GM12878 (cell line): ENCODE measurements at regions not wholly inside any gene's neighbourhood (a gene's known extent, or its start where the extent isn't known, plus 50 kb on each side); places are given as distances from the start of the nearest gene placed in this dataset.

Experiments used
- ATAC-seq: fragments of 200-7000 bp; cut with Tn5 transposase; 3 replicates; pipeline ENCODE4 v1.9.1; 2020; ENCODE audit warnings: mild to moderate bottlenecking, moderate library complexity
- BruUV-seq: library from RNA; stranded (reverse); fragments of 400-500 nt; replicated peaks from 2 replicates; lab custom pipeline; 2021; lab: Mats Ljungman, UMichigan
- CTCF ChIA-PET: fragments of 300-600 bp; sonication (Branson Sonifier 250); formaldehyde crosslinking; extraction: SDS; loops from one replicate; lab custom pipeline; 2021; ENCODE audit warnings: inconsistent platforms; lab: Yijun Ruan, JAX
- POLR2A ChIA-PET: fragments of 350-600 bp; formaldehyde crosslinking; extraction: SDS; loops from one replicate; lab custom pipeline; 2021; ENCODE audit warnings: inconsistent platforms; lab: Charles Lee
- RAD21 ChIA-PET: fragments of 300-600 bp; sonication (Branson Sonifier 250); formaldehyde crosslinking; loops from one replicate; lab custom pipeline; 2023; ENCODE audit warnings: antibody characterized with exemption; ENCODE audit not compliant: unreplicated experiment; lab: Charles Lee
- SMC1A ChIA-PET: fragments of 300-600 bp; sonication (Branson Sonifier 250); formaldehyde crosslinking; loops from one replicate; lab custom pipeline; 2023; ENCODE audit not compliant: unreplicated experiment, uncharacterized antibody; lab: Charles Lee
- DNase-seq: peaks from one replicate; pipeline ENCODE4 v3.0.0-alpha.2; 2011; ENCODE audit warnings: low read depth, low spot score
- FAIRE-seq: peaks from 3 replicates; lab custom pipeline; 2011; peaks lifted over from hg19 to GRCh38; lab: Jason Lieb, UNC
- H2AFZ ChIP-seq: 2 replicates; pipeline ENCODE4 v1.6.0; 2011; ENCODE audit warnings: low read depth, low read length, control low read depth; ENCODE audit not compliant: control insufficient read depth
- H3K27ac ChIP-seq: 2 replicates; pipeline ENCODE4 v1.5.1; 2011; ENCODE audit warnings: control low read depth; ENCODE audit not compliant: control insufficient read depth, insufficient read depth
- H3K27me3 ChIP-seq, 2 experiments: replicated peaks in 1 of 2; 2 replicates each; pipeline versions ENCODE4 v1.6.0 to v1.6.1; 2011; ENCODE audit warnings: low read length in 1 of 2; ENCODE audit not compliant: control insufficient read depth in 2 of 2, insufficient read depth in 2 of 2
- H3K36me3 ChIP-seq, 2 experiments: 2 replicates each; pipeline ENCODE4 v1.5.1; 2011; ENCODE audit warnings: low read length in 1 of 2; ENCODE audit not compliant: control insufficient read depth in 2 of 2, insufficient read depth in 2 of 2
- H3K4me1 ChIP-seq: 2 replicates; pipeline ENCODE4 v1.6.1; 2011; ENCODE audit warnings: mild to moderate bottlenecking, low read length, moderate library complexity, mixed read lengths; ENCODE audit not compliant: control insufficient read depth, insufficient read depth
- H3K4me2 ChIP-seq: 2 replicates; pipeline ENCODE4 v1.6.0; 2011; ENCODE audit warnings: control low read depth; ENCODE audit not compliant: control insufficient read depth, insufficient read depth
- H3K4me3 ChIP-seq: fragments of 200-600 bp; sonication (generic); 2 replicates; pipeline ENCODE4 v1.5.1; 2016
- H3K79me2 ChIP-seq: 2 replicates; pipeline ENCODE4 v1.6.0; 2011; ENCODE audit warnings: low read length; ENCODE audit not compliant: control insufficient read depth, insufficient read depth
- H3K9ac ChIP-seq: 2 replicates; pipeline ENCODE4 v1.8.0; 2011; ENCODE audit warnings: low read length, control low read depth, mixed read lengths; ENCODE audit not compliant: control insufficient read depth, insufficient read depth
- H3K9me3 ChIP-seq: replicated peaks from 3 replicates; pipeline ENCODE4 v1.5.1; 2011; ENCODE audit warnings: mild to moderate bottlenecking, low read length; ENCODE audit not compliant: control insufficient read depth, insufficient read depth
- H4K20me1 ChIP-seq: 2 replicates; pipeline ENCODE4 v1.6.0; 2011; ENCODE audit not compliant: control insufficient read depth, insufficient read depth
- CBFB ChIP-seq: IDR thresholded peaks from 2 replicates; pipeline ENCODE4 v1.6.1; 2016; ENCODE audit warnings: antibody characterized with exemption, low read depth
- CTCF ChIP-seq, 3 experiments: IDR thresholded peaks in 2 of 3; conservative IDR thresholded peaks in 1 of 3; 2 replicates each; pipeline ENCODE4 v1.5.1; 2011; ENCODE audit warnings: low read depth in 3 of 3, low read length in 3 of 3, mild to moderate bottlenecking in 3 of 3, control low read depth in 2 of 3, moderate library complexity in 2 of 3, inconsistent platforms in 1 of 3, mixed read lengths in 1 of 3; ENCODE audit not compliant: control insufficient read depth in 2 of 3, insufficient read depth in 1 of 3; ENCODE audit errors: extremely low read depth in 1 of 3
- SPI1 ChIP-seq: IDR thresholded peaks from 2 replicates; pipeline ENCODE4 v1.6.1; 2011; ENCODE audit warnings: low read depth, mild to moderate bottlenecking, low read length, moderate library complexity, borderline replicate concordance; ENCODE audit not compliant: insufficient read depth
- SRF ChIP-seq, 2 experiments: IDR thresholded peaks; 2 replicates each; pipeline ENCODE4 v1.6.1; 2011; ENCODE audit warnings: low read depth in 2 of 2, low read length in 2 of 2, mild to moderate bottlenecking in 1 of 2, moderate library complexity in 1 of 2
- ZNF384 ChIP-seq: IDR thresholded peaks from 2 replicates; pipeline ENCODE4 v1.6.1; 2012; ENCODE audit warnings: low read depth, mild to moderate bottlenecking, low read length, improper control_type of control experiment, borderline replicate concordance
- WGBS: methylation state at CpG from one replicate; pipeline ENCODE4 v1.1.6; 2016; ENCODE audit warnings: low lambda C conversion rate; ENCODE audit not compliant: insufficient replicate concordance, insufficient coverage; ENCODE audit errors: missing lambda C conversion rate; 5-methylcytosine and 5-hydroxymethylcytosine counted together
- in situ Hi-C: fragments of 300-500 bp; cut with MboI; formaldehyde crosslinking; loops from 9 replicates; pipeline ENCODE4 v1.14.3; 2018; ENCODE audit warnings: mixed read lengths
- intact Hi-C: fragments of 100-400 bp; cut with micrococcal nuclease; formaldehyde crosslinking; loops from one replicate; pipeline ENCODE4 v1.14.2; 2022; ENCODE audit not compliant: unreplicated experiment

GRCh38 chr10:52472406-52473146 lies 158.5 kb downstream of the DKK1 start (continued):
- TF ChIP-seq CTCF (IDR thresholded peaks at IDR 0.05 in 2 of 3, conservative IDR thresholded peaks at IDR 0.05 in 1 of 3; ENCODE audit: control insufficient read depth in 2 of 3, extremely low read depth in 1 of 3, insufficient read depth in 1 of 3, low read depth in 3 of 3, low read length in 3 of 3) (no peak), SRF (IDR thresholded peaks at IDR 0.05; ENCODE audit: low read depth in 2 of 2, low read length in 2 of 2) (no peak), CBFB (no peak)

- DNase-seq (no peak), FAIRE-seq (no peak), ATAC-seq (no peak)
- TF ChIP-seq ZNF384 (no peak), SPI1 (0 out of 2 replicates have a peak, but pooled peaks have one; percentile 2)
- in situ Hi-C loops: no loop called here
- intact Hi-C loops: no loop called here
- ChIA-PET POLR2A (no interaction called here), RAD21 (no interaction called here), CTCF (no interaction called here), SMC1A (no interaction called here)
- Histone ChIP-seq H3K9ac (no peak overlapping the region), H3K27ac (no peak overlapping the region), H3K4me1 (no peaks in the 10 kb centered on the region), H3K36me3 (no peaks in the 10 kb centered on the region), H3K4me2 (no peak overlapping the region), H4K20me1 (no peaks in the 10 kb centered on the region), H3K4me3 (no peak overlapping the region), H2AFZ (no peak overlapping the region), H3K79me2 (no peaks in the 10 kb centered on the region), H3K27me3 (no peaks in the 10 kb centered on the region), H3K9me3 (no peaks in the 10 kb centered on the region)
- no TSS peak for BruUV-seq
- WGBS: 0% methylated on average over 2 of the region's 2 CpGs
Observed at GRCh38 chr10:52474265-52474664, 160.2 kb downstream of the DKK1 start.
